Endothelial cell of umbilical vein (primary cell): ENCODE measurements at regions not wholly inside any gene's neighbourhood (a gene's known extent, or its start where the extent isn't known, plus 50 kb on each side); places are given as distances from the start of the nearest gene placed in this dataset.

Experiments
- BruUV-seq: library from RNA; stranded (reverse); fragments of 400-500 nt; replicated peaks from 2 replicates; lab custom pipeline; 2021; lab: Mats Ljungman, UMichigan
- CTCF ChIA-PET: fragments of 300-600, 350-600 bp; sonication (Branson Sonifier 250); formaldehyde crosslinking; loops from one replicate; lab custom pipeline; 2021; ENCODE audit warnings: antibody characterized with exemption, inconsistent platforms; lab: Charles Lee
- POLR2A ChIA-PET: fragments of 300-600, 350-600 bp; sonication (Branson Sonifier 250); formaldehyde crosslinking; loops from one replicate; lab custom pipeline; 2021; ENCODE audit warnings: antibody characterized with exemption, inconsistent platforms; lab: Charles Lee
- DNase-seq: peaks from one replicate; pipeline ENCODE4 v3.0.0-alpha.2; 2011; ENCODE audit warnings: low read depth, low spot score
- FAIRE-seq: peaks from 2 replicates; lab custom pipeline; 2011; peaks lifted over from hg19 to GRCh38; lab: Jason Lieb, UNC
- H2AFZ ChIP-seq: 2 replicates; pipeline ENCODE4 v1.6.0; 2012; ENCODE audit warnings: low read depth, low read length, control low read depth, inconsistent platforms
- H3K27ac ChIP-seq: 2 replicates; pipeline ENCODE4 v1.5.1; 2011; ENCODE audit warnings: low read depth, mild to moderate bottlenecking, control low read depth, low read length, moderate library complexity; ENCODE audit not compliant: insufficient read depth
- H3K27me3 ChIP-seq, 2 experiments: 2 replicates each; pipeline versions ENCODE4 v1.6.0 to v1.6.1; 2011; ENCODE audit warnings: low read length in 2 of 2, mixed read lengths in 1 of 2; ENCODE audit not compliant: control insufficient read depth in 2 of 2, insufficient read depth in 2 of 2
- H3K36me3 ChIP-seq, 2 experiments: 2 replicates in 1 of 2; 3 replicates in 1 of 2; pipeline ENCODE4 v1.5.1; 2011; ENCODE audit warnings: low read length in 2 of 2, mild to moderate bottlenecking in 1 of 2, moderate library complexity in 1 of 2; ENCODE audit not compliant: control insufficient read depth in 2 of 2, insufficient read depth in 2 of 2; ENCODE audit errors: extremely low read depth in 1 of 2
- H3K4me1 ChIP-seq: 3 replicates; pipeline ENCODE4 v1.5.1; 2011; ENCODE audit warnings: mild to moderate bottlenecking, low read length; ENCODE audit not compliant: control insufficient read depth, insufficient read depth; ENCODE audit errors: extremely low read depth
- H3K4me2 ChIP-seq: 2 replicates; pipeline ENCODE4 v1.6.1; 2011; ENCODE audit warnings: low read length, control low read depth, mixed read lengths; ENCODE audit not compliant: insufficient read depth
- H3K4me3 ChIP-seq, 3 experiments: fragments of 200-600 bp in 1 of 3; sonication (generic), shearing (Covaris generic) in 1 of 3; replicated peaks in 1 of 3; 2 replicates each; pipeline ENCODE4 v1.5.1; 2011 to 2016; ENCODE audit warnings: control low read depth in 3 of 3, low read length in 3 of 3, mild to moderate bottlenecking in 2 of 3, inconsistent platforms in 1 of 3, low read depth in 1 of 3, moderate library complexity in 1 of 3; ENCODE audit not compliant: insufficient read depth in 1 of 3
- H3K79me2 ChIP-seq: 2 replicates; pipeline ENCODE4 v1.6.0; 2012; ENCODE audit warnings: low read length, inconsistent platforms; ENCODE audit not compliant: control insufficient read depth, insufficient read depth
- H3K9ac ChIP-seq: replicated peaks from 2 replicates; pipeline ENCODE3; 2011; ENCODE audit warnings: low read length, control low read depth; ENCODE audit not compliant: insufficient read depth; ENCODE audit errors: extremely low read depth
- H3K9me1 ChIP-seq: replicated peaks from 3 replicates; pipeline ENCODE4 v1.6.0; 2011; ENCODE audit warnings: mild to moderate bottlenecking, low read length; ENCODE audit not compliant: control insufficient read depth, insufficient read depth; ENCODE audit errors: extremely low read depth
- H3K9me3 ChIP-seq: replicated peaks from 2 replicates; pipeline ENCODE4 v1.5.1; 2012; ENCODE audit warnings: low read length, inconsistent platforms; ENCODE audit not compliant: control insufficient read depth, insufficient read depth
- H4K20me1 ChIP-seq: replicated peaks from 2 replicates; pipeline ENCODE3; 2011; ENCODE audit warnings: mild to moderate bottlenecking, low read length; ENCODE audit not compliant: control insufficient read depth, insufficient read depth; ENCODE audit errors: extremely low read depth
- CTCF ChIP-seq, 2 donors: IDR thresholded peaks; 1 replicate in 1 of 2; 2 replicates in 1 of 2; pipeline ENCODE4 v1.5.1; 2011; ENCODE audit warnings: low read length in 2 of 2, mild to moderate bottlenecking in 2 of 2, moderate library complexity in 2 of 2, control low read depth in 1 of 2, inconsistent platforms in 1 of 2, low read depth in 1 of 2; ENCODE audit not compliant: insufficient read depth in 1 of 2; ENCODE audit errors: extremely low read depth in 1 of 2
- EZH2 ChIP-seq: IDR thresholded peaks from 2 replicates; pipeline ENCODE4 v1.6.1; 2012; ENCODE audit warnings: borderline replicate concordance, low read depth, mild to moderate bottlenecking, moderate library complexity, low read length, inconsistent platforms; ENCODE audit not compliant: severe bottlenecking
- FOS ChIP-seq: IDR thresholded peaks from 2 replicates; pipeline ENCODE4 v1.6.1; 2011; ENCODE audit warnings: mild to moderate bottlenecking, low read length, moderate library complexity, borderline replicate concordance; ENCODE audit not compliant: insufficient read depth
- GATA2 ChIP-seq: IDR thresholded peaks from 2 replicates; pipeline ENCODE4 v1.7.0; 2011; ENCODE audit warnings: low read depth, mild to moderate bottlenecking, moderate library complexity, mixed read lengths, low read length; ENCODE audit not compliant: insufficient read length, insufficient read depth
- JUN ChIP-seq: IDR thresholded peaks from 2 replicates; pipeline ENCODE4 v1.6.1; 2011; ENCODE audit warnings: borderline replicate concordance, low read depth; ENCODE audit not compliant: insufficient read length, insufficient read depth
- MAX ChIP-seq: IDR thresholded peaks from 2 replicates; pipeline ENCODE4 v1.6.1; 2011; ENCODE audit not compliant: insufficient read depth, insufficient read length
- MYC ChIP-seq: IDR thresholded peaks from one replicate; pipeline ENCODE4 v1.6.1; 2011; ENCODE audit warnings: mild to moderate bottlenecking, low read depth, low read length
- POLR2A ChIP-seq: IDR thresholded peaks from 2 replicates; pipeline ENCODE4 v1.6.1; 2012; ENCODE audit warnings: low read depth, mild to moderate bottlenecking, control low read depth, low read length
- POLR2AphosphoS5 ChIP-seq: IDR thresholded peaks from 2 replicates; pipeline ENCODE4 v1.6.1; 2012; ENCODE audit warnings: low read depth, mild to moderate bottlenecking, control low read depth, low read length, moderate library complexity; ENCODE audit not compliant: insufficient read depth
- dilution Hi-C: fragments of 300-500 bp; cut with MboI; formaldehyde crosslinking; loops from one replicate; pipeline ENCODE4 v1.15.0; 2019; ENCODE audit warnings: low sequenced_read_pairs; ENCODE audit not compliant: extremely low pct_ligation_motif_present
- intact Hi-C: fragments of 100-400 bp; cut with micrococcal nuclease; formaldehyde crosslinking; loops from one replicate; pipeline ENCODE4 v1.10.0; 2022

- Histone ChIP-seq H3K4me3 (no peak overlapping the region), H3K27me3 (no peaks in the 10 kb centered on the region), H3K4me1 (no peaks in the 10 kb centered on the region), H3K27ac (no peak overlapping the region), H3K36me3 (no peaks in the 10 kb centered on the region), H3K9ac (no peak overlapping the region), H4K20me1 (no peaks in the 10 kb centered on the region), H3K9me3 (peaks cover 8% of the 10 kb centered on the region), H2AFZ (no peak overlapping the region), H3K4me2 (no peak overlapping the region), H3K79me2 (no peaks in the 10 kb centered on the region), H3K9me1 (no peaks in the 10 kb centered on the region)
- BruUV-seq, result no TSS peak
- intact Hi-C loops (no loop called here), dilution Hi-C loops (no loop called here)
- FAIRE-seq (no peak), DNase-seq (no peak)
- TF ChIP-seq JUN (no peak), MYC (no peak), FOS (no peak), GATA2 (no peak), POLR2A (no peak), POLR2AphosphoS5 (no peak), EZH2 (no peak), CTCF (IDR thresholded peaks at IDR 0.05; ENCODE audit: extremely low read depth in 1 of 2, insufficient read depth in 1 of 2, low read depth in 1 of 2, low read length in 2 of 2) (no peak), MAX (no peak)
- CTCF ChIA-PET, result no interaction called here
- POLR2A ChIA-PET, result no interaction called here
Measured at GRCh38 chr15:27695726-27696125, 403.4 kb downstream of the OCA2 start.
